CD14-positive monocyte (primary cell): ENCODE measurements at regions not wholly inside any gene's neighbourhood (a gene's known extent, or its start where the extent isn't known, plus 50 kb on each side); places are given as distances from the start of the nearest gene placed in this dataset.

ENCODE experiments used
- DNase-seq, 3 donors: peaks; one replicate each; pipeline ENCODE4 v3.0.0-alpha.2; 2011 to 2022
- H2AFZ ChIP-seq: 2 replicates; pipeline ENCODE4 v1.6.0; 2012; ENCODE audit warnings: mild to moderate bottlenecking, low read depth, low read length, inconsistent platforms; ENCODE audit not compliant: insufficient read depth, poor library complexity, severe bottlenecking
- H3K27ac ChIP-seq, 2 donors: 1 replicate in 1 of 2; 2 replicates in 1 of 2; pipeline ENCODE4 v1.5.1; 2012 to 2013; ENCODE audit warnings: low read length in 2 of 2, control low read depth in 1 of 2, inconsistent platforms in 1 of 2, low read depth in 1 of 2, mild to moderate bottlenecking in 1 of 2
- H3K27me3 ChIP-seq, 2 donors: one replicate each; pipeline versions ENCODE4 v1.6.0 to v1.6.1; 2011 to 2013; ENCODE audit warnings: low read length in 2 of 2; ENCODE audit not compliant: control insufficient read depth in 2 of 2, insufficient read depth in 2 of 2
- H3K36me3 ChIP-seq, 2 donors: replicated peaks in 1 of 2; 1 replicate in 1 of 2; 2 replicates in 1 of 2; pipeline versions ENCODE4 v1.5.1 to v1.6.1; 2012 to 2013; ENCODE audit warnings: low read length in 2 of 2, control low read depth in 1 of 2, inconsistent platforms in 1 of 2, mild to moderate bottlenecking in 1 of 2; ENCODE audit not compliant: insufficient read depth in 2 of 2, control insufficient read depth in 1 of 2
- H3K4me1 ChIP-seq, 2 donors: 1 replicate in 1 of 2; 2 replicates in 1 of 2; pipeline versions ENCODE4 v1.5.1 to v1.6.1; 2012 to 2013; ENCODE audit warnings: low read length in 2 of 2, control low read depth in 1 of 2, inconsistent platforms in 1 of 2, mild to moderate bottlenecking in 1 of 2, moderate library complexity in 1 of 2; ENCODE audit not compliant: insufficient read depth in 2 of 2, control insufficient read depth in 1 of 2
- H3K4me2 ChIP-seq: replicated peaks from 2 replicates; pipeline ENCODE3; 2012; ENCODE audit warnings: low read length, moderate library complexity, mild to moderate bottlenecking; ENCODE audit not compliant: poor library complexity, severe bottlenecking; ENCODE audit errors: extremely low read depth
- H3K4me3 ChIP-seq, 3 experiments: fragments of 200-600 bp in 1 of 3; sonication (generic) in 1 of 3; replicated peaks in 1 of 3; 1 replicate in 2 of 3; 2 replicates in 1 of 3; pipeline ENCODE4 v1.5.1; 2011 to 2013; ENCODE audit warnings: low read length in 3 of 3, mild to moderate bottlenecking in 3 of 3, control low read depth in 2 of 3, low read depth in 2 of 3, inconsistent platforms in 1 of 3, moderate library complexity in 1 of 3
- H3K79me2 ChIP-seq: 2 replicates; pipeline ENCODE4 v1.6.0; 2012; ENCODE audit warnings: mild to moderate bottlenecking, control low read depth, inconsistent platforms, low read length, moderate library complexity; ENCODE audit not compliant: insufficient read depth
- H3K9ac ChIP-seq: 2 replicates; pipeline ENCODE4 v1.6.0; 2017; ENCODE audit warnings: low read length, mild to moderate bottlenecking; ENCODE audit not compliant: insufficient read depth, poor library complexity, severe bottlenecking
- H3K9me3 ChIP-seq, 2 donors: replicated peaks in 1 of 2; 1 replicate in 1 of 2; 2 replicates in 1 of 2; pipeline versions ENCODE4 v1.5.1 to v1.6.1; 2012 to 2013; ENCODE audit warnings: low read length in 2 of 2, control low read depth in 1 of 2; ENCODE audit not compliant: control insufficient read depth in 1 of 2, insufficient read depth in 1 of 2
- H4K20me1 ChIP-seq: 2 replicates; pipeline ENCODE4 v1.6.0; 2012; ENCODE audit warnings: mild to moderate bottlenecking, low read length, control low read depth, moderate library complexity; ENCODE audit not compliant: insufficient read depth
- H3K27ac Mint-ChIP-seq, 7 donors: one replicate each; pipeline ENCODE4 v1.8.0; 2020; ENCODE audit warnings: mild to moderate bottlenecking in 7 of 7, mixed read lengths in 7 of 7, moderate library complexity in 6 of 7, inconsistent platforms in 2 of 7
- H3K27me3 Mint-ChIP-seq, 3 donors: one replicate each; pipeline ENCODE4 v1.8.0; 2021 to 2022; ENCODE audit warnings: low read depth in 3 of 3, mild to moderate bottlenecking in 3 of 3, mixed read lengths in 3 of 3, moderate library complexity in 3 of 3, inconsistent platforms in 1 of 3
- H3K36me3 Mint-ChIP-seq, 2 donors: one replicate each; pipeline ENCODE4 v1.8.0; 2020; ENCODE audit warnings: mixed read lengths in 2 of 2, inconsistent platforms in 1 of 2, mild to moderate bottlenecking in 1 of 2
- H3K4me1 Mint-ChIP-seq: one replicate; pipeline ENCODE4 v1.8.0; 2020; ENCODE audit warnings: mild to moderate bottlenecking, mixed read lengths
- H3K4me3 Mint-ChIP-seq, 2 donors: one replicate each; pipeline ENCODE4 v1.8.0; 2020; ENCODE audit warnings: mild to moderate bottlenecking in 2 of 2, mixed read lengths in 2 of 2, moderate library complexity in 1 of 2
- H3K9me3 Mint-ChIP-seq, 7 donors: one replicate each; pipeline ENCODE4 v1.8.0; 2020 to 2022; ENCODE audit warnings: mixed read lengths in 7 of 7, mild to moderate bottlenecking in 6 of 7, moderate library complexity in 6 of 7, inconsistent platforms in 2 of 7
- WGBS: methylation state at CpG from one replicate; pipeline ENCODE4 v1.1.5; 2013; ENCODE audit warnings: missing lambda C conversion rate; ENCODE audit not compliant: insufficient coverage; 5-methylcytosine and 5-hydroxymethylcytosine counted together
- intact Hi-C, 2 donors: fragments of 100-400 bp; cut with micrococcal nuclease; formaldehyde crosslinking; loops; one replicate each; pipeline versions ENCODE4 v1.15.0 to v1.15.1; 2023
- TF ChIP-seq, protein P1 (sequence below): fragments of 200-600 bp; IDR thresholded peaks from one replicate; pipeline ENCODE4 v1.8.0; 2022; ENCODE audit warnings: antibody characterized with exemption, mild to moderate bottlenecking

- no peak for DNase-seq
- Histone ChIP-seq H3K27ac (no peak overlapping the region), H3K9me3 (no peaks in the 10 kb centered on the region), H3K9ac (no peak overlapping the region), H3K4me2 (no peak overlapping the region), H3K36me3 (no peaks in the 10 kb centered on the region), H3K27me3 (no peaks in the 10 kb centered on the region), H3K4me3 (no peak overlapping the region), H3K79me2 (no peaks in the 10 kb centered on the region), H4K20me1 (no peaks in the 10 kb centered on the region), H2AFZ (no peak overlapping the region), H3K4me1 (no peaks in the 10 kb centered on the region)
- TF ChIP-seq, protein P1, sequence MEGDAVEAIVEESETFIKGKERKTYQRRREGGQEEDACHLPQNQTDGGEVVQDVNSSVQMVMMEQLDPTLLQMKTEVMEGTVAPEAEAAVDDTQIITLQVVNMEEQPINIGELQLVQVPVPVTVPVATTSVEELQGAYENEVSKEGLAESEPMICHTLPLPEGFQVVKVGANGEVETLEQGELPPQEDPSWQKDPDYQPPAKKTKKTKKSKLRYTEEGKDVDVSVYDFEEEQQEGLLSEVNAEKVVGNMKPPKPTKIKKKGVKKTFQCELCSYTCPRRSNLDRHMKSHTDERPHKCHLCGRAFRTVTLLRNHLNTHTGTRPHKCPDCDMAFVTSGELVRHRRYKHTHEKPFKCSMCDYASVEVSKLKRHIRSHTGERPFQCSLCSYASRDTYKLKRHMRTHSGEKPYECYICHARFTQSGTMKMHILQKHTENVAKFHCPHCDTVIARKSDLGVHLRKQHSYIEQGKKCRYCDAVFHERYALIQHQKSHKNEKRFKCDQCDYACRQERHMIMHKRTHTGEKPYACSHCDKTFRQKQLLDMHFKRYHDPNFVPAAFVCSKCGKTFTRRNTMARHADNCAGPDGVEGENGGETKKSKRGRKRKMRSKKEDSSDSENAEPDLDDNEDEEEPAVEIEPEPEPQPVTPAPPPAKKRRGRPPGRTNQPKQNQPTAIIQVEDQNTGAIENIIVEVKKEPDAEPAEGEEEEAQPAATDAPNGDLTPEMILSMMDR: no peak
- intact Hi-C loops: no loop called here
- Mint-ChIP-seq H3K4me3 (no peak overlapping the region), H3K4me1 (no peaks in the 10 kb centered on the region), H3K36me3 (no peaks in the 10 kb centered on the region), H3K27ac (no peak overlapping the region), H3K27me3 (peaks cover 0 to 1% (median under 1%) of the 10 kb centered on the region in 3 donors), H3K9me3 (peaks cover 0 to 2% (median 0%) of the 10 kb centered on the region in 7 donors)
- 89% methylated on average over 3 of the region's 6 CpGs for whole genome bisulfite sequencing
Observed at GRCh38 chr16:5459863-5460262, 362.3 kb upstream of the EEF2KMT start.

DNA sequence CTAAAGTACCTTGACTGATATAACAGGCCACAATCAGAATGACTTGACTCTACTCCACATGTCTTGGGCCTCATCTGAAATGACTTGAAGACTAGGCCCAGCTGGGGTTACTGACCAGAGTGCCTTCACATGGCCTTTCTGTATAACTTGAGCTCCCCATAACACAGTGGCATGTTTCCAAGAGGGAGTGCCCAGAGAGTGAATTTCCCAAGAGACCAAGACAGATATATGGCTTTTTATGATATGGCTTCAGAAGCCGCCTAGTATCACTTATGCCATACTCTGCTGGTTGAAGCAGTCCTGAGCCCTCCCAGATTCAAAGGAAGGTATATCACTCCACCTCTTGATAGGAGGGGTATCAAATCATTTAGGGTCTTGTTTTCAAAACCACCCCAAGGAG is 357.5 kb upstream of the EEF2KMT start:
- H3K79me2 ChIP-seq: no peaks in the 10 kb centered on the region
- H4K20me1 ChIP-seq: no peaks in the 10 kb centered on the region
- H3K27ac ChIP-seq: no peak overlapping the region
- peaks cover 0 to 2% (median 0%) of the 10 kb centered on the region in 7 donors for H3K9me3 Mint-ChIP-seq
- H3K27me3 Mint-ChIP-seq: peaks cover 0 to 9% (median 5%) of the 10 kb centered on the region in 3 donors
- intact Hi-C loops: no loop called here
- no peak overlapping the region for H3K4me3 Mint-ChIP-seq
- no peak overlapping the region for H3K4me2 ChIP-seq
- no peaks in the 10 kb centered on the region for H3K9me3 ChIP-seq
- H3K4me1 ChIP-seq: no peaks in the 10 kb centered on the region
- no peaks in the 10 kb centered on the region for H3K27me3 ChIP-seq
- no CpG with 5 or more reads among the region's 1 CpG for WGBS
- TF ChIP-seq, protein P1: no peak
- no peak overlapping the region for H3K27ac Mint-ChIP-seq
- no peak for DNase-seq
- H3K36me3 ChIP-seq: no peaks in the 10 kb centered on the region
- no peaks in the 10 kb centered on the region for H3K36me3 Mint-ChIP-seq
- no peak overlapping the region for H2AFZ ChIP-seq
- H3K4me1 Mint-ChIP-seq: no peaks in the 10 kb centered on the region
- H3K9ac ChIP-seq: no peak overlapping the region
- no peak overlapping the region for H3K4me3 ChIP-seq
